RWPE2 (cell line): ENCODE measurements at regions not wholly inside any gene's neighbourhood (a gene's known extent, or its start where the extent isn't known, plus 50 kb on each side); places are given as distances from the start of the nearest gene placed in this dataset.

Experiments used
- ATAC-seq: fragments of 200-7000 bp; cut with Tn5 transposase; 3 replicates; pipeline ENCODE4 v1.9.1; 2021; ENCODE audit warnings: low read depth
- DNase-seq: peaks from one replicate; pipeline ENCODE4 v3.0.0-alpha.2; 2020; ENCODE audit warnings: low spot score
- H3K27ac ChIP-seq: fragments of 450-650 bp; 2 replicates; pipeline ENCODE4 v1.5.1; 2017; ENCODE audit warnings: mild to moderate bottlenecking; ENCODE audit not compliant: poor library complexity, severe bottlenecking
- H3K27me3 ChIP-seq: fragments of 250-450 bp; sonication (Bioruptor Pico); 2 replicates; pipeline ENCODE4 v1.5.1; 2021; ENCODE audit warnings: mild to moderate bottlenecking, moderate library complexity; ENCODE audit not compliant: insufficient read depth, poor library complexity, severe bottlenecking
- H3K36me3 ChIP-seq: fragments of 250-450 bp; sonication (Bioruptor Pico); 2 replicates; pipeline ENCODE4 v1.5.1; 2020; ENCODE audit warnings: low read depth, mild to moderate bottlenecking, moderate library complexity
- H3K4me1 ChIP-seq: fragments of 250-450 bp; sonication (Bioruptor Pico); 2 replicates; pipeline ENCODE4 v1.5.1; 2021; ENCODE audit warnings: mild to moderate bottlenecking, moderate library complexity; ENCODE audit not compliant: insufficient read depth, poor library complexity, severe bottlenecking
- H3K4me3 ChIP-seq: fragments of 250-450 bp; sonication (Bioruptor Pico); 2 replicates; pipeline ENCODE4 v1.5.1; 2021; ENCODE audit warnings: mild to moderate bottlenecking, moderate library complexity; ENCODE audit not compliant: severe bottlenecking
- H3K9me3 ChIP-seq: fragments of 250-450 bp; sonication (Bioruptor Pico); 2 replicates; pipeline ENCODE4 v1.5.1; 2021; ENCODE audit warnings: mild to moderate bottlenecking, moderate library complexity; ENCODE audit not compliant: severe bottlenecking
- TF ChIP-seq, protein P1 (sequence below): fragments of 450-650 bp; IDR thresholded peaks from one replicate; pipeline ENCODE4 v1.5.1; 2017; ENCODE audit warnings: mild to moderate bottlenecking, moderate library complexity; ENCODE audit not compliant: poor library complexity, severe bottlenecking

GRCh38 chr11:106463796-106464201 is 386.3 kb downstream of the AASDHPPT start:
- H3K9me3 ChIP-seq = no peaks in the 10 kb centered on the region
- DNase-seq = no peak
- H3K27ac ChIP-seq = no peak overlapping the region
- no peak overlapping the region for H3K4me3 ChIP-seq
- H3K36me3 ChIP-seq = no peaks in the 10 kb centered on the region
- TF ChIP-seq, protein P1, sequence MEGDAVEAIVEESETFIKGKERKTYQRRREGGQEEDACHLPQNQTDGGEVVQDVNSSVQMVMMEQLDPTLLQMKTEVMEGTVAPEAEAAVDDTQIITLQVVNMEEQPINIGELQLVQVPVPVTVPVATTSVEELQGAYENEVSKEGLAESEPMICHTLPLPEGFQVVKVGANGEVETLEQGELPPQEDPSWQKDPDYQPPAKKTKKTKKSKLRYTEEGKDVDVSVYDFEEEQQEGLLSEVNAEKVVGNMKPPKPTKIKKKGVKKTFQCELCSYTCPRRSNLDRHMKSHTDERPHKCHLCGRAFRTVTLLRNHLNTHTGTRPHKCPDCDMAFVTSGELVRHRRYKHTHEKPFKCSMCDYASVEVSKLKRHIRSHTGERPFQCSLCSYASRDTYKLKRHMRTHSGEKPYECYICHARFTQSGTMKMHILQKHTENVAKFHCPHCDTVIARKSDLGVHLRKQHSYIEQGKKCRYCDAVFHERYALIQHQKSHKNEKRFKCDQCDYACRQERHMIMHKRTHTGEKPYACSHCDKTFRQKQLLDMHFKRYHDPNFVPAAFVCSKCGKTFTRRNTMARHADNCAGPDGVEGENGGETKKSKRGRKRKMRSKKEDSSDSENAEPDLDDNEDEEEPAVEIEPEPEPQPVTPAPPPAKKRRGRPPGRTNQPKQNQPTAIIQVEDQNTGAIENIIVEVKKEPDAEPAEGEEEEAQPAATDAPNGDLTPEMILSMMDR = no peak
- H3K27me3 ChIP-seq = no peaks in the 10 kb centered on the region
- no peaks in the 10 kb centered on the region for H3K4me1 ChIP-seq
- no peak for ATAC-seq

- Histone ChIP-seq H3K4me3 (no peak overlapping the region), H3K4me1 (no peaks in the 10 kb centered on the region), H3K36me3 (no peaks in the 10 kb centered on the region), H3K9me3 (no peaks in the 10 kb centered on the region), H3K27ac (no peak overlapping the region), H3K27me3 (no peaks in the 10 kb centered on the region)
- ATAC-seq = peak; percentile 83
- DNase-seq = no peak
- TF ChIP-seq, protein P1 = no peak
Observed at GRCh38 chr11:106464728-106465127, 387.3 kb downstream of the AASDHPPT start.

GRCh38 chr11:106466521-106467080 is 389.1 kb downstream of the AASDHPPT start:
- Histone ChIP-seq H3K9me3 (no peaks in the 10 kb centered on the region), H3K27ac (peak overlapping the region; percentile 1), H3K36me3 (no peaks in the 10 kb centered on the region), H3K4me1 (no peaks in the 10 kb centered on the region), H3K4me3 (no peak overlapping the region), H3K27me3 (no peaks in the 10 kb centered on the region)
- ATAC-seq = peak; percentile 86
- DNase-seq = no peak
- TF ChIP-seq, protein P1 = no peak

GRCh38 chr11:106467501-106467900 is 390.0 kb downstream of the AASDHPPT start:
- Histone ChIP-seq H3K27ac (no peak overlapping the region), H3K9me3 (no peaks in the 10 kb centered on the region), H3K36me3 (no peaks in the 10 kb centered on the region), H3K27me3 (no peaks in the 10 kb centered on the region), H3K4me1 (no peaks in the 10 kb centered on the region), H3K4me3 (no peak overlapping the region)
- TF ChIP-seq, protein P1 = no peak
- no peak for ATAC-seq
- DNase-seq = no peak

DNA sequence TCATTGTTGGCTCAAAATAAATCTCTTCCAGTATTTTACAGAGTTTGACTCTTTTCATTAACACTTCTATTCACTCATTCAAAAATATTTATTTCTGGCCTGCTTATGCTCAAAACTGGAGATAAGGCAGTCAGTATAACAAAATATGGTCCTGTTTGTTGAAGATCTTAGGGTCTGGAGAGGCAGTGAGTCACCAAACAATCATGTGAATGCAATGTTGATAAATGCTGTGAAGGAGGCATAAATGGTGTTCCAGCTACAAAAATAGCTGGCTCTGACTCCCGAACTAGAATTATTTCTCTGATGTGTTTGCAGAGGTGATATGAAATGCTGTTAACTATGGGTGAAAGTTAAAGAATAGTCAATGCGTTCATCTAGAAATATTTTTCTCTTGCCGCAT is 390.6 kb downstream of the AASDHPPT start:
- H3K36me3 ChIP-seq = no peaks in the 10 kb centered on the region
- no peak overlapping the region for H3K4me3 ChIP-seq
- peaks cover 5% of the 10 kb centered on the region for H3K4me1 ChIP-seq
- no peak for ATAC-seq
- TF ChIP-seq, protein P1 = no peak
- H3K27ac ChIP-seq = no peak overlapping the region
- H3K9me3 ChIP-seq = no peaks in the 10 kb centered on the region
- H3K27me3 ChIP-seq = no peaks in the 10 kb centered on the region
- DNase-seq = no peak
